ENCODE measurements at regions not wholly inside any gene's neighbourhood (a gene's known extent, or its start where the extent isn't known, plus 50 kb on each side); places are given as distances from the start of the nearest gene placed in this dataset.

DNA sequence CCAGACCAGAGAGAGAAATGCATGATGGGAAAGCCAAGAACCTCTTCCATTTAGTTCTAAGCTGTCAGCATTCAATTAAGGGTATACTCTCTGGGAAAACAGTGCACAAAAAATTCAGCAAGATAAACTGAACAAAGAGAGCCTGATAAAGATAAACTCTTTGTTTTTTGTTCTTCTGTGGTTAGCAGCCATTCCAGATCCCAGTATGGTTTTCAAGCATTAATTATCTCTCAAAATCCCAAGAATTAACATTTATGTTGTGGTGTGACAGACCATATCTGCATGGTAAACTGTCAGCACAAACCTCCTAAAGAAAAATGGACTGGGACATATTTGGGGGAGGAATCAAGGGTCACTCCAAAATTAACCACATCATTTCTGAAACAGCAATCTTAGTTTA is 124.0 kb upstream of the LRRN1 start:
- no peaks in the 10 kb centered on the region for H4K20me1 ChIP-seq (ENCODE audit: insufficient read depth, low read length)
- no peak overlapping the region for H3K4me3 ChIP-seq (ENCODE audit: low read length)
- no peaks in the 10 kb centered on the region for H3K4me1 ChIP-seq (ENCODE audit: low read length)
- H3K27me3 ChIP-seq (ENCODE audit: low read depth, low read length), result 0 out of 2 replicates have a peak, but pooled peaks cover 8% of the 10 kb centered on the region
- H3K27ac ChIP-seq (ENCODE audit: low read length), result no peak overlapping the region
- H3K9me3 ChIP-seq (ENCODE audit: insufficient read depth, low read length), result no peaks in the 10 kb centered on the region
- H2AFZ ChIP-seq (ENCODE audit: low read depth, low read length), result no peak overlapping the region
- no peak overlapping the region for H3K9ac ChIP-seq (ENCODE audit: low read length)
- H3K79me2 ChIP-seq (ENCODE audit: low read length), result no peaks in the 10 kb centered on the region
- no peak overlapping the region for H3K4me2 ChIP-seq (ENCODE audit: low read length)
- H3K36me3 ChIP-seq (replicated peaks; ENCODE audit: low read depth, low read length), result no peaks in the 10 kb centered on the region
- TF ChIP-seq, protein P1, sequence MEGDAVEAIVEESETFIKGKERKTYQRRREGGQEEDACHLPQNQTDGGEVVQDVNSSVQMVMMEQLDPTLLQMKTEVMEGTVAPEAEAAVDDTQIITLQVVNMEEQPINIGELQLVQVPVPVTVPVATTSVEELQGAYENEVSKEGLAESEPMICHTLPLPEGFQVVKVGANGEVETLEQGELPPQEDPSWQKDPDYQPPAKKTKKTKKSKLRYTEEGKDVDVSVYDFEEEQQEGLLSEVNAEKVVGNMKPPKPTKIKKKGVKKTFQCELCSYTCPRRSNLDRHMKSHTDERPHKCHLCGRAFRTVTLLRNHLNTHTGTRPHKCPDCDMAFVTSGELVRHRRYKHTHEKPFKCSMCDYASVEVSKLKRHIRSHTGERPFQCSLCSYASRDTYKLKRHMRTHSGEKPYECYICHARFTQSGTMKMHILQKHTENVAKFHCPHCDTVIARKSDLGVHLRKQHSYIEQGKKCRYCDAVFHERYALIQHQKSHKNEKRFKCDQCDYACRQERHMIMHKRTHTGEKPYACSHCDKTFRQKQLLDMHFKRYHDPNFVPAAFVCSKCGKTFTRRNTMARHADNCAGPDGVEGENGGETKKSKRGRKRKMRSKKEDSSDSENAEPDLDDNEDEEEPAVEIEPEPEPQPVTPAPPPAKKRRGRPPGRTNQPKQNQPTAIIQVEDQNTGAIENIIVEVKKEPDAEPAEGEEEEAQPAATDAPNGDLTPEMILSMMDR (IDR thresholded peaks at IDR 0.05; ENCODE audit: low read depth, low read length), result no peak
- TF ChIP-seq EZH2phosphoT487 (IDR thresholded peaks at IDR 0.05; ENCODE audit: low read depth), result no peak

DNA sequence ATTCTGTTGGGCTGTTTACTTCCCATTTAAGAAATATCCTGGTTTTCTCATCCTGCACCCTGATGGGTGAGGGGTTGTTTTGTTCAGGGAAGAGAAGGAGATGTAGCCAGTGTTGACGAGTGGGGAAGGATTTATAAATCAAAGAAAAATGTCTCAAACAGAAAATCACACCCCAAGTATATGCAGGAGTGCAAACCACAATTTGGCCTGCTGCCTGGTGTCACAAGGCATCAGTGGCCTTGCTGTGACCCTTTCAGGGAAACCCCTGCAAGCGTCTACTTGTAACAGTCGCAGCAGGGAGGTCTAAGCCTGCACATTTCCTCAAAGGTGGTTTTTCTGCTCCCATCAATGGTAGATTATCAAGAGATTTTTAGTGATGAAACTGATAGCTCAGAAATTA is 132.6 kb upstream of the LRRN1 start:
- Histone ChIP-seq H3K4me3 (ENCODE audit: low read length) (peak overlapping the region; percentile 60), H3K27me3 (ENCODE audit: low read depth, low read length) (peaks cover 51% of the 10 kb centered on the region), H2AFZ (ENCODE audit: low read depth, low read length) (no peak overlapping the region), H3K9ac (ENCODE audit: low read length) (no peak overlapping the region), H3K4me1 (ENCODE audit: low read length) (peaks cover 22% of the 10 kb centered on the region), H3K4me2 (ENCODE audit: low read length) (peak overlapping the region; percentile 82), H3K9me3 (ENCODE audit: insufficient read depth, low read length) (peaks cover 4% of the 10 kb centered on the region; the same call in 1 of the 2 replicates), H3K36me3 (replicated peaks; ENCODE audit: low read depth, low read length) (no peaks in the 10 kb centered on the region), H3K79me2 (ENCODE audit: low read length) (no peaks in the 10 kb centered on the region), H3K27ac (ENCODE audit: low read length) (no peak overlapping the region), H4K20me1 (ENCODE audit: insufficient read depth, low read length) (no peaks in the 10 kb centered on the region; the same call in 1 of the 2 replicates)
- no peak for TF ChIP-seq EZH2phosphoT487 (IDR thresholded peaks at IDR 0.05; ENCODE audit: low read depth)
- TF ChIP-seq, protein P1 (IDR thresholded peaks at IDR 0.05; ENCODE audit: low read depth, low read length), result no peak

DNA sequence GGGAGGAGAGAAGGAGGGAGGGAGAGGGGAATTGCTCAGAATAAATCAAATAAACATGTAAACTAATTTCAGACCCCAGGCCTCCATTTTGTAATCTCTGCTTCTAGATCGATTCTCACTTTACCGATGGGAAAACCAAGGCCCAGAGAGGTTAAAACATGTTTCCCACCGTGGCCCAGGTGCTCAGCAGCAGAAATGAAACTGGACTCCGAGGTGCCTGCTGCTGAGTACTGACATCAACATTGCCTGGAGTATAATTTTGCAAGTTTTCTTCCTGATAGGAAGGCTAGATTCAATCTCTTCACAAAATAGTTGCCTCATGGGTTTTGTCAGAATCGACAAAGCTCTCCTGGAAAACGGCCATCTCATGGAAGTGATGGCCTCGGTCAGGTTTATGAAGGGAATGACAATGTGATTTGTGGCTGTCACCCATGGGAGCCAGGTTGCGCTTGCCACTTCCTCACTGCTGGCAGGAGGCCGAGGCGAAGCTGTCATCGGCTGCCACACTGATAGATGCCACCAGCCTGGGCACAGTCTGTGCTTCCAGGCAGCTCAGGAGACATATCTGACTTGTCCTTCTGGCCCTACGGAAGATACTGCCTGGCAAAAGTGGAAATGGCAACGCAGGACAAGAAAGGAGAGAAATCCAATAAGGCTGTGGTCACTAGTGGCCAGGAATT is 133.1 kb upstream of the LRRN1 start:
- peak overlapping the region; percentile 60 for H3K4me3 ChIP-seq (ENCODE audit: low read length)
- no peak overlapping the region for H3K27ac ChIP-seq (ENCODE audit: low read length)
- peaks cover 22% of the 10 kb centered on the region for H3K4me1 ChIP-seq (ENCODE audit: low read length)
- peaks cover 4% of the 10 kb centered on the region; the same call in 1 of the 2 replicates for H3K9me3 ChIP-seq (ENCODE audit: insufficient read depth, low read length)
- no peak overlapping the region for H3K9ac ChIP-seq (ENCODE audit: low read length)
- H3K79me2 ChIP-seq (ENCODE audit: low read length), result no peaks in the 10 kb centered on the region
- no peaks in the 10 kb centered on the region for H3K36me3 ChIP-seq (replicated peaks; ENCODE audit: low read depth, low read length)
- peak overlapping the region; percentile 82 for H3K4me2 ChIP-seq (ENCODE audit: low read length)
- no peaks in the 10 kb centered on the region; the same call in 1 of the 2 replicates for H4K20me1 ChIP-seq (ENCODE audit: insufficient read depth, low read length)
- H2AFZ ChIP-seq (ENCODE audit: low read depth, low read length), result no peak overlapping the region
- no peak for TF ChIP-seq EZH2phosphoT487 (IDR thresholded peaks at IDR 0.05; ENCODE audit: low read depth)
- TF ChIP-seq, protein P1 (IDR thresholded peaks at IDR 0.05; ENCODE audit: low read depth, low read length), result no peak
- peaks cover 56% of the 10 kb centered on the region for H3K27me3 ChIP-seq (ENCODE audit: low read depth, low read length)

DNA sequence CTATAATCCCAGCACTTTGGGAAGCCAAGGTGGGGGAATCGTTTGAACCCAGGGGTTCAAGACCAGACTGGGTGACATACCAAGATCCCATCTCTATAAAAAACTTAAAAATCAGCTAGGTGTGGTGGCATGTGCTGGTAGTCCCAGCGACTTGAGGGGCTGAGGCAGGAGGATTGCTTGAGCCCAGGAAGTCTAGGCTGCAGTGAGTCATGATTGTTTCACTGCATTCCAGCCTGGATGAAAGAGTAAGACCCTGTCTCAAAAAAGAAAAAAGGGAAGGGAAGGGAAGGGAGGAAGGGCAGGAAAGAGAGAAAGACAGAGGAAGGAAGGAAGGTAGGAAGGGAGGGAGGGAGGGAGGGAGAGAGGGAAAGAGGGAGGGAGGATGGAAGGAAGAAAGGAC is 133.7 kb upstream of the LRRN1 start:
- H3K4me1 ChIP-seq (ENCODE audit: low read length), result peaks cover 22% of the 10 kb centered on the region
- H3K36me3 ChIP-seq (replicated peaks; ENCODE audit: low read depth, low read length), result no peaks in the 10 kb centered on the region

More for the DNA sequence above, 133.7 kb upstream of the LRRN1 start:
- H2AFZ ChIP-seq (ENCODE audit: low read depth, low read length), result no peak overlapping the region
- H3K79me2 ChIP-seq (ENCODE audit: low read length), result no peaks in the 10 kb centered on the region
- no peak for TF ChIP-seq EZH2phosphoT487 (IDR thresholded peaks at IDR 0.05; ENCODE audit: low read depth)
- TF ChIP-seq, protein P1 (IDR thresholded peaks at IDR 0.05; ENCODE audit: low read depth, low read length), result no peak
- no peak overlapping the region for H3K27ac ChIP-seq (ENCODE audit: low read length)
- no peak overlapping the region for H3K9ac ChIP-seq (ENCODE audit: low read length)
- H3K27me3 ChIP-seq (ENCODE audit: low read depth, low read length), result peaks cover 53% of the 10 kb centered on the region
- H3K4me3 ChIP-seq (ENCODE audit: low read length), result no peak overlapping the region
- H3K4me2 ChIP-seq (ENCODE audit: low read length), result no peak overlapping the region
- peaks cover 4% of the 10 kb centered on the region; the same call in 1 of the 2 replicates for H3K9me3 ChIP-seq (ENCODE audit: insufficient read depth, low read length)
- no peaks in the 10 kb centered on the region; the same call in 1 of the 2 replicates for H4K20me1 ChIP-seq (ENCODE audit: insufficient read depth, low read length)
